Nephron (organoid): ENCODE measurements at regions not wholly inside any gene's neighbourhood (a gene's known extent, or its start where the extent isn't known, plus 50 kb on each side); places are given as distances from the start of the nearest gene placed in this dataset.

Experiments
- H3K27ac Mint-ChIP-seq, 3 experiments: 2 replicates each; pipeline ENCODE4 v1.8.0; 2020; ENCODE audit warnings: mixed read lengths in 3 of 3, mild to moderate bottlenecking in 2 of 3, moderate library complexity in 1 of 3
- H3K27me3 Mint-ChIP-seq: 2 replicates; pipeline ENCODE4 v1.8.0; 2021; ENCODE audit warnings: low read depth, mild to moderate bottlenecking, moderate library complexity, mixed read lengths
- H3K36me3 Mint-ChIP-seq: 2 replicates; pipeline ENCODE4 v1.8.0; 2020; ENCODE audit warnings: low read depth, mixed read lengths
- H3K4me1 Mint-ChIP-seq: 2 replicates; pipeline ENCODE4 v1.8.0; 2020; ENCODE audit warnings: mixed read lengths
- H3K4me3 Mint-ChIP-seq, 3 experiments: 2 replicates each; pipeline ENCODE4 v1.8.0; 2020; ENCODE audit warnings: mild to moderate bottlenecking in 3 of 3, mixed read lengths in 3 of 3, moderate library complexity in 2 of 3
- H3K9me3 Mint-ChIP-seq: 2 replicates; pipeline ENCODE4 v1.8.0; 2020; ENCODE audit warnings: mixed read lengths
- TF ChIP-seq, protein P1 (sequence below), 3 experiments: fragments of 200-600 bp; sonication (generic); IDR thresholded peaks; one replicate each; pipeline ENCODE4 v1.5.0; 2021; ENCODE audit warnings: antibody characterized with exemption in 3 of 3; ENCODE audit not compliant: unreplicated experiment in 3 of 3

- H3K4me3 Mint-ChIP-seq, result no peak overlapping the region
- H3K4me1 Mint-ChIP-seq, result no peaks in the 10 kb centered on the region
- no peak overlapping the region for H3K27ac Mint-ChIP-seq
- no peaks in the 10 kb centered on the region for H3K36me3 Mint-ChIP-seq
- no peaks in the 10 kb centered on the region for H3K9me3 Mint-ChIP-seq
- TF ChIP-seq, protein P1, sequence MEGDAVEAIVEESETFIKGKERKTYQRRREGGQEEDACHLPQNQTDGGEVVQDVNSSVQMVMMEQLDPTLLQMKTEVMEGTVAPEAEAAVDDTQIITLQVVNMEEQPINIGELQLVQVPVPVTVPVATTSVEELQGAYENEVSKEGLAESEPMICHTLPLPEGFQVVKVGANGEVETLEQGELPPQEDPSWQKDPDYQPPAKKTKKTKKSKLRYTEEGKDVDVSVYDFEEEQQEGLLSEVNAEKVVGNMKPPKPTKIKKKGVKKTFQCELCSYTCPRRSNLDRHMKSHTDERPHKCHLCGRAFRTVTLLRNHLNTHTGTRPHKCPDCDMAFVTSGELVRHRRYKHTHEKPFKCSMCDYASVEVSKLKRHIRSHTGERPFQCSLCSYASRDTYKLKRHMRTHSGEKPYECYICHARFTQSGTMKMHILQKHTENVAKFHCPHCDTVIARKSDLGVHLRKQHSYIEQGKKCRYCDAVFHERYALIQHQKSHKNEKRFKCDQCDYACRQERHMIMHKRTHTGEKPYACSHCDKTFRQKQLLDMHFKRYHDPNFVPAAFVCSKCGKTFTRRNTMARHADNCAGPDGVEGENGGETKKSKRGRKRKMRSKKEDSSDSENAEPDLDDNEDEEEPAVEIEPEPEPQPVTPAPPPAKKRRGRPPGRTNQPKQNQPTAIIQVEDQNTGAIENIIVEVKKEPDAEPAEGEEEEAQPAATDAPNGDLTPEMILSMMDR (IDR thresholded peaks at IDR 0.05; ENCODE audit: unreplicated experiment in 3 of 3), result no peak
- H3K27me3 Mint-ChIP-seq, result no peaks in the 10 kb centered on the region
Observed at GRCh38 chr3:151995091-151995490, 121.6 kb downstream of the SUCNR1 start.

GRCh38 chr3:151998744-151999143, 125.3 kb downstream of the SUCNR1 start:
- no peaks in the 10 kb centered on the region for H3K4me1 Mint-ChIP-seq
- TF ChIP-seq, protein P1 (IDR thresholded peaks at IDR 0.05; ENCODE audit: unreplicated experiment in 3 of 3), result no peak
- H3K9me3 Mint-ChIP-seq, result no peaks in the 10 kb centered on the region
- no peak overlapping the region for H3K27ac Mint-ChIP-seq
- no peak overlapping the region for H3K4me3 Mint-ChIP-seq
- H3K27me3 Mint-ChIP-seq, result no peaks in the 10 kb centered on the region
- H3K36me3 Mint-ChIP-seq, result no peaks in the 10 kb centered on the region

DNA sequence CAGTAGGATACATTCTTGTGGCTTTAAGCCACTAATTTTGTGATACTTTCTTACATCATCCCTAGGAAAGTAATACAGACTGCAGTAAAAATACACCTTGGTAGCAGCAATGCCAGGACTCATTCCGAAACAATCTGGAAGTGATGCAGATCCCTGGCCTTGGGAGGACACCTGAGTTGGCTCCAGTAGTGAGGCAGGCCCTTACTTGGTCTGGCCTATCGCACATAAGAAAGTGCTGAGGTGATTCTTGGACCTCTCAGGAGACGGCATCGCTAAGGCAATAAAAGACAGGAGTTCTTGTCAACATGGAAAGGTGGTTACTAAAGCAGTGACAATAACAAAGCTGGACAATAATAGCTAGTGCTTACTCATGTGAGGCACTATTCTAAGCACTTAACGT, 126.5 kb downstream of the SUCNR1 start:
- no peaks in the 10 kb centered on the region for H3K27me3 Mint-ChIP-seq
- H3K27ac Mint-ChIP-seq, result no peak overlapping the region
- no peaks in the 10 kb centered on the region for H3K4me1 Mint-ChIP-seq
- H3K36me3 Mint-ChIP-seq, result no peaks in the 10 kb centered on the region
- TF ChIP-seq, protein P1 (IDR thresholded peaks at IDR 0.05; ENCODE audit: unreplicated experiment in 3 of 3), result no peak
- H3K4me3 Mint-ChIP-seq, result no peak overlapping the region
- H3K9me3 Mint-ChIP-seq, result no peaks in the 10 kb centered on the region

DNA sequence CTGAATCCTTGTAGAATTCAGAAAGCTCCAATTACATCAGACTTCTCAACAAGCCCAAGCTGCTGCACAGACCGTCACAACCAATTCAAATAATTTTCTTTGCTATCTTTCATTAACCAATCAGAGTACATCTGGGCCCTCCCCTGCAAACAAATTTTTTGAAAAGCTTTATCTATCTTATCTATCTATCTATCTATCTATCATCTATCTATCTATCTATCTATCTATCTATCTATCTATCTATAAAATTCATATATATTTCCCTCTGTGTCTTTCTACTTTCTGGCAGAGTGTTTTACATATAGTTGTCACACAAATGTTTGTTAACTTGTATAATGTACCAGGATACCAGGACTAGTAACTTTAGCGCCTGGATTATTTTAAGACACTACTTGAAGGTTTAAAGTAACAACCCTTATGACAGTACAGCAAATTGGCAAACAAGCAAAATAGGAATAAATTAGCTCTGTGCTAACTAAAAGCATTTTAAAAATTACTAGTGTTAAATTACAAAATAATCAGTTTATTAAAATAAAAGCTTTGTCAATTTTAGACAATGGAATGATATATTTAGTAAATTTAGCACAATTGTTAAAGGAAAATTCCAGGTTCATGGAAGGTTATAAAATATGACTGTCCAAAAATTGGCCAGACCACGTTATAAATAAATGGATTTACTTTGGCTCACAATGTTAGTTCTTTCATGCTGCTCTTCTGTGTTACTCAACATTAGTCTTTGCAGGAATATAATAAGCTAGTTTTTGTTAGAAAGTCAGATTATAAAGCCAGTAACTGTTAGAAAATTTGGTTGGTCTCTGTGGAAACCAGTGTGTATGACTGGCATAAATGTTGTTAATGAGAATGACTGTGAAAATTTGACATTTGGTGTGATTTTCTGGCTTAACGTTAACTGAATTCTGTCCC, 138.6 kb downstream of the SUCNR1 start:
- H3K9me3 Mint-ChIP-seq, result peaks cover 2% of the 10 kb centered on the region
- H3K27me3 Mint-ChIP-seq, result no peaks in the 10 kb centered on the region
- no peaks in the 10 kb centered on the region for H3K36me3 Mint-ChIP-seq
- H3K4me3 Mint-ChIP-seq, result no peak overlapping the region
- no peaks in the 10 kb centered on the region for H3K4me1 Mint-ChIP-seq
- TF ChIP-seq, protein P1 (IDR thresholded peaks at IDR 0.05; ENCODE audit: unreplicated experiment in 3 of 3), result no peak
- no peak overlapping the region for H3K27ac Mint-ChIP-seq

DNA sequence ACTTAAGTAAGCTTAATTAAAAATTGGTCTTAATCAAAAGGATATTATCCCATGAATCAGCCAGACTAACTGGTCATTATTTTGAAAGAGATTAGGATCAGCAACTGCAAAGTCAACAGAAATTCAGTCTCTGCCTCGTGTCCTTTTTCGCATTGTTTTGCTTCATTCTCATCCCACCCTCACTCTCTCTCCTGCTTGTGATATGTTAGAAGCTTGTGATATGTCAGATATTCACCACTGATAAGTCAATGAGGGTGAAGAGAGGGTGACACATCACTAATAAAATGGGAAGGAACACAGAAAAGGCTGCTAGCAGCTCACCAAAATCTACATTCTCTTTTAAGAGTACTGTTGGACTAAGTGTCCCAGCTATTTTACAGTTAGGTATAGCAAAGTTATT, 146.1 kb downstream of the SUCNR1 start:
- no peak overlapping the region for H3K27ac Mint-ChIP-seq
- H3K36me3 Mint-ChIP-seq, result no peaks in the 10 kb centered on the region
- TF ChIP-seq, protein P1 (IDR thresholded peaks at IDR 0.05; ENCODE audit: unreplicated experiment in 3 of 3), result no peak
- H3K4me3 Mint-ChIP-seq, result no peak overlapping the region
- H3K9me3 Mint-ChIP-seq, result no peaks in the 10 kb centered on the region
- H3K27me3 Mint-ChIP-seq, result no peaks in the 10 kb centered on the region
- H3K4me1 Mint-ChIP-seq, result peaks cover 4% of the 10 kb centered on the region
